ENCODE measurements at regions not wholly inside any gene's neighbourhood (a gene's known extent, or its start where the extent isn't known, plus 50 kb on each side); places are given as distances from the start of the nearest gene placed in this dataset.

DNA sequence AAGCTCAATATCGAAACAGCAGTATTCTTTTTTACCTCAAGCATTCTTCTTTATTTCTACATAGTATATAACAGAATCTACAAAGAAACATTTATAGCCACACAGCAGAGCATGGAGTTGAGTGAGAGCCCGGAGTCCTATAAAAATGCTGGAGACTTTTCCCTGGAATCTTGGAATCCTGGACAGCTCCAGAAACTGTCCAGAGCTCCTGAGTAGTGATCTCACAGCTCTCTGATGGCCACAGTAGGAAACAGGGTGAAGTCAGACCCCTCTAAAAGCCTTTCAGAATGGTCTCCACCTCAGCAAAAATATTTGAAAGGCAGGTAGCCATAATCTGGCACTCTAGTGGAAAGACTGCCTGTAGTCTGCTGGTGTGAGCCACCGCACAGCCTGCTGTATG, 149.3 kb upstream of the STXBP5 start:
- FAIRE-seq = no peak

GRCh38 chr6:147055821-147056392, 148.3 kb upstream of the STXBP5 start:
- DNase-seq (ENCODE audit: low read depth) (no peak), FAIRE-seq (no peak)
- Histone ChIP-seq H3K9me3 (ENCODE audit: insufficient read depth, low read depth, low read length) (no peaks in the 10 kb centered on the region), H3K27me3 (ENCODE audit: insufficient read depth, low read length) (no peaks in the 10 kb centered on the region), H3K79me2 (ENCODE audit: insufficient read depth, low read length) (no peaks in the 10 kb centered on the region), H4K20me1 (ENCODE audit: insufficient read depth, low read length) (no peaks in the 10 kb centered on the region), H3K4me1 (ENCODE audit: insufficient read depth, low read length) (no peaks in the 10 kb centered on the region), H3K4me3 (ENCODE audit: insufficient read depth, low read depth, low read length) (no peak overlapping the region), H3K9ac (ENCODE audit: low read length) (no peak overlapping the region), H2AFZ (ENCODE audit: low read depth, low read length) (peak overlapping the region; percentile 24), H3K27ac (ENCODE audit: low read depth, low read length) (no peak overlapping the region), H3K36me3 (ENCODE audit: insufficient read depth, low read length) (no peaks in the 10 kb centered on the region), H3K4me2 (ENCODE audit: low read length) (no peak overlapping the region)
- H3K4me3 Mint-ChIP-seq (ENCODE audit: unreplicated experiment) = no peak overlapping the region
- H3K27ac Mint-ChIP-seq (ENCODE audit: unreplicated experiment) = no peak overlapping the region
- H3K4me1 Mint-ChIP-seq (ENCODE audit: low read depth, unreplicated experiment) = no peaks in the 10 kb centered on the region
- no peak for TF ChIP-seq EZH2 (IDR thresholded peaks at IDR 0.05; ENCODE audit: insufficient read depth, low read length)
- TF ChIP-seq, protein P1, sequence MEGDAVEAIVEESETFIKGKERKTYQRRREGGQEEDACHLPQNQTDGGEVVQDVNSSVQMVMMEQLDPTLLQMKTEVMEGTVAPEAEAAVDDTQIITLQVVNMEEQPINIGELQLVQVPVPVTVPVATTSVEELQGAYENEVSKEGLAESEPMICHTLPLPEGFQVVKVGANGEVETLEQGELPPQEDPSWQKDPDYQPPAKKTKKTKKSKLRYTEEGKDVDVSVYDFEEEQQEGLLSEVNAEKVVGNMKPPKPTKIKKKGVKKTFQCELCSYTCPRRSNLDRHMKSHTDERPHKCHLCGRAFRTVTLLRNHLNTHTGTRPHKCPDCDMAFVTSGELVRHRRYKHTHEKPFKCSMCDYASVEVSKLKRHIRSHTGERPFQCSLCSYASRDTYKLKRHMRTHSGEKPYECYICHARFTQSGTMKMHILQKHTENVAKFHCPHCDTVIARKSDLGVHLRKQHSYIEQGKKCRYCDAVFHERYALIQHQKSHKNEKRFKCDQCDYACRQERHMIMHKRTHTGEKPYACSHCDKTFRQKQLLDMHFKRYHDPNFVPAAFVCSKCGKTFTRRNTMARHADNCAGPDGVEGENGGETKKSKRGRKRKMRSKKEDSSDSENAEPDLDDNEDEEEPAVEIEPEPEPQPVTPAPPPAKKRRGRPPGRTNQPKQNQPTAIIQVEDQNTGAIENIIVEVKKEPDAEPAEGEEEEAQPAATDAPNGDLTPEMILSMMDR (IDR thresholded peaks at IDR 0.05; ENCODE audit: insufficient read depth, low read depth, low read length) = no peak
- no peaks in the 10 kb centered on the region for H3K9me3 Mint-ChIP-seq (ENCODE audit: unreplicated experiment)
- no peaks in the 10 kb centered on the region for H3K27me3 Mint-ChIP-seq (ENCODE audit: low read depth, unreplicated experiment)
- no peaks in the 10 kb centered on the region for H3K36me3 Mint-ChIP-seq (ENCODE audit: low read depth, unreplicated experiment)

More for the DNA sequence above, 149.3 kb upstream of the STXBP5 start:
- no peak overlapping the region for H2AFZ ChIP-seq (ENCODE audit: low read depth, low read length)
- no peak for DNase-seq (ENCODE audit: low read depth)
- H3K4me3 ChIP-seq (ENCODE audit: insufficient read depth, low read depth, low read length) = no peak overlapping the region
- no peak overlapping the region for H3K4me3 Mint-ChIP-seq (ENCODE audit: unreplicated experiment)
- no peaks in the 10 kb centered on the region for H3K27me3 ChIP-seq (ENCODE audit: insufficient read depth, low read length)
- H3K27ac ChIP-seq (ENCODE audit: low read depth, low read length) = no peak overlapping the region
- no peaks in the 10 kb centered on the region for H3K9me3 ChIP-seq (ENCODE audit: insufficient read depth, low read depth, low read length)
- no peaks in the 10 kb centered on the region for H3K4me1 Mint-ChIP-seq (ENCODE audit: low read depth, unreplicated experiment)
- H3K36me3 Mint-ChIP-seq (ENCODE audit: low read depth, unreplicated experiment) = no peaks in the 10 kb centered on the region
- no peaks in the 10 kb centered on the region for H3K36me3 ChIP-seq (ENCODE audit: insufficient read depth, low read length)
- H3K9ac ChIP-seq (ENCODE audit: low read length) = no peak overlapping the region
- no peaks in the 10 kb centered on the region for H3K4me1 ChIP-seq (ENCODE audit: insufficient read depth, low read length)
- H4K20me1 ChIP-seq (ENCODE audit: insufficient read depth, low read length) = no peaks in the 10 kb centered on the region
- no peaks in the 10 kb centered on the region for H3K9me3 Mint-ChIP-seq (ENCODE audit: unreplicated experiment)
- H3K79me2 ChIP-seq (ENCODE audit: insufficient read depth, low read length) = no peaks in the 10 kb centered on the region
- H3K27me3 Mint-ChIP-seq (ENCODE audit: low read depth, unreplicated experiment) = no peaks in the 10 kb centered on the region
- no peak overlapping the region for H3K4me2 ChIP-seq (ENCODE audit: low read length)
- no peak overlapping the region for H3K27ac Mint-ChIP-seq (ENCODE audit: unreplicated experiment)
- TF ChIP-seq, protein P1 (IDR thresholded peaks at IDR 0.05; ENCODE audit: insufficient read depth, low read depth, low read length) = no peak
- no peak for TF ChIP-seq EZH2 (IDR thresholded peaks at IDR 0.05; ENCODE audit: insufficient read depth, low read length)

GRCh38 chr6:147057188-147057587, 147.0 kb upstream of the STXBP5 start:
- no peaks in the 10 kb centered on the region for H3K4me1 Mint-ChIP-seq (ENCODE audit: low read depth, unreplicated experiment)
- H3K27me3 Mint-ChIP-seq (ENCODE audit: low read depth, unreplicated experiment) = no peaks in the 10 kb centered on the region
- no peaks in the 10 kb centered on the region for H3K36me3 Mint-ChIP-seq (ENCODE audit: low read depth, unreplicated experiment)
- Histone ChIP-seq H3K9ac (ENCODE audit: low read length) (no peak overlapping the region), H3K27me3 (ENCODE audit: insufficient read depth, low read length) (no peaks in the 10 kb centered on the region), H3K4me1 (ENCODE audit: insufficient read depth, low read length) (no peaks in the 10 kb centered on the region), H3K9me3 (ENCODE audit: insufficient read depth, low read depth, low read length) (no peaks in the 10 kb centered on the region), H3K4me2 (ENCODE audit: low read length) (no peak overlapping the region), H4K20me1 (ENCODE audit: insufficient read depth, low read length) (no peaks in the 10 kb centered on the region), H3K79me2 (ENCODE audit: insufficient read depth, low read length) (no peaks in the 10 kb centered on the region), H3K27ac (ENCODE audit: low read depth, low read length) (no peak overlapping the region), H3K4me3 (ENCODE audit: insufficient read depth, low read depth, low read length) (no peak overlapping the region), H2AFZ (ENCODE audit: low read depth, low read length) (no peak overlapping the region), H3K36me3 (ENCODE audit: insufficient read depth, low read length) (no peaks in the 10 kb centered on the region)
- FAIRE-seq (no peak), DNase-seq (ENCODE audit: low read depth) (no peak)
- no peak overlapping the region for H3K27ac Mint-ChIP-seq (ENCODE audit: unreplicated experiment)
- H3K9me3 Mint-ChIP-seq (ENCODE audit: unreplicated experiment) = no peaks in the 10 kb centered on the region
- H3K4me3 Mint-ChIP-seq (ENCODE audit: unreplicated experiment) = no peak overlapping the region
- no peak for TF ChIP-seq EZH2 (IDR thresholded peaks at IDR 0.05; ENCODE audit: insufficient read depth, low read length)
- TF ChIP-seq, protein P1 (IDR thresholded peaks at IDR 0.05; ENCODE audit: insufficient read depth, low read depth, low read length) = no peak
